ENCODE measurements at regions not wholly inside any gene's neighbourhood (a gene's known extent, or its start where the extent isn't known, plus 50 kb on each side); places are given as distances from the start of the nearest gene placed in this dataset.

DNA sequence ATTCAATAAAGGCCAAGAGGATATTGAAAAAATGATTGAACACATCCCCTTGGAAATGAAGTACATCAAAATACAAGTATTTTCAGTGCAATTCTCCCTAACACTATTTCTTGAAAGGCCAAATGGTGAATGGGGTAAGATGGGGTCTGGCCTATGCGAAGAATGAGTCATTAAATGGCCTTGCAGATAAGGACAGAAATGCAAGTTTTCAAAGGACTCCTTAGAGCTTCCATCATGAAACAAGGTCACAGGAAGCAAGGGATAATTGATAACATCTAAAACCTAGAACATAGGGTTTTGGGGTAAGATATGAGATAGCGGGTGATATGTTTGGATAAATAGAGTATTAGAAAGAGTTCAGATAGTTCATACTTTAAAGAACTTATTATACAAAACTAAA is 109.3 kb upstream of the ABCB5 start:
- Histone ChIP-seq H2AFZ (ENCODE audit: insufficient read depth, low read depth, low read length, poor library complexity, severe bottlenecking) (no peak overlapping the region), H3K4me1 (ENCODE audit: control insufficient read depth in 2 of 2, insufficient read depth in 2 of 2, low read length in 2 of 2) (no peaks in the 10 kb centered on the region), H3K36me3 (replicated peaks in 1 of 2; ENCODE audit: control extremely low read depth in 1 of 2, control insufficient read depth in 1 of 2, extremely low read depth in 1 of 2, insufficient read depth in 2 of 2, low read length in 1 of 2) (no peaks in the 10 kb centered on the region), H4K20me1 (ENCODE audit: control insufficient read depth, insufficient read depth, low read length, poor library complexity, severe bottlenecking) (no peaks in the 10 kb centered on the region), H3K4me3 (ENCODE audit: control extremely low read depth in 1 of 5, extremely low read depth in 1 of 5, insufficient read depth in 1 of 5, low read depth in 2 of 5, low read length in 4 of 5) (no peak overlapping the region), H3K79me2 (ENCODE audit: control insufficient read depth, insufficient read depth, low read length) (no peaks in the 10 kb centered on the region), H3K9ac (ENCODE audit: low read length) (no peak overlapping the region), H3K4me2 (replicated peaks; ENCODE audit: low read depth, low read length, poor library complexity, severe bottlenecking) (no peak overlapping the region), H3K9me3 (ENCODE audit: control extremely low read depth in 1 of 3, control insufficient read depth in 2 of 3, insufficient read depth in 1 of 3, low read length in 2 of 3) (no peaks in the 10 kb centered on the region), H3K27me3 (replicated peaks in 1 of 4; ENCODE audit: control extremely low read depth in 1 of 4, control insufficient read depth in 3 of 4, insufficient read depth in 4 of 4, low read length in 3 of 4) (no peaks in the 10 kb centered on the region), H3K27ac (ENCODE audit: low read length in 2 of 2) (no peak overlapping the region)
- ATAC-seq (ENCODE audit: low read depth): no peak
- no peaks in the 10 kb centered on the region for H3K27me3 Mint-ChIP-seq
- no peaks in the 10 kb centered on the region for H3K9me3 Mint-ChIP-seq (ENCODE audit: insufficient read depth)
- no peaks in the 10 kb centered on the region for H3K4me1 Mint-ChIP-seq
- DNase-seq: no peak
- no peak overlapping the region for H3K4me3 Mint-ChIP-seq
- ChIA-PET CTCF (no interaction called here), POLR2A (interaction anchor here (0.5 kb wide), 1 partner anchor 24 kb away, joined by 7 read pairs; no protein-coding TSS in a partner anchor)
- WGBS (ENCODE audit: insufficient coverage): no CpG with 5 or more reads among the region's 2 CpGs
- intact Hi-C loops (cut with micrococcal nuclease): no loop called here
- TF ChIP-seq EZH2 (IDR thresholded peaks at IDR 0.05; ENCODE audit: borderline replicate concordance, insufficient read depth, low read depth, low read length, poor library complexity, severe bottlenecking): no peak
- TF ChIP-seq, protein P1, sequence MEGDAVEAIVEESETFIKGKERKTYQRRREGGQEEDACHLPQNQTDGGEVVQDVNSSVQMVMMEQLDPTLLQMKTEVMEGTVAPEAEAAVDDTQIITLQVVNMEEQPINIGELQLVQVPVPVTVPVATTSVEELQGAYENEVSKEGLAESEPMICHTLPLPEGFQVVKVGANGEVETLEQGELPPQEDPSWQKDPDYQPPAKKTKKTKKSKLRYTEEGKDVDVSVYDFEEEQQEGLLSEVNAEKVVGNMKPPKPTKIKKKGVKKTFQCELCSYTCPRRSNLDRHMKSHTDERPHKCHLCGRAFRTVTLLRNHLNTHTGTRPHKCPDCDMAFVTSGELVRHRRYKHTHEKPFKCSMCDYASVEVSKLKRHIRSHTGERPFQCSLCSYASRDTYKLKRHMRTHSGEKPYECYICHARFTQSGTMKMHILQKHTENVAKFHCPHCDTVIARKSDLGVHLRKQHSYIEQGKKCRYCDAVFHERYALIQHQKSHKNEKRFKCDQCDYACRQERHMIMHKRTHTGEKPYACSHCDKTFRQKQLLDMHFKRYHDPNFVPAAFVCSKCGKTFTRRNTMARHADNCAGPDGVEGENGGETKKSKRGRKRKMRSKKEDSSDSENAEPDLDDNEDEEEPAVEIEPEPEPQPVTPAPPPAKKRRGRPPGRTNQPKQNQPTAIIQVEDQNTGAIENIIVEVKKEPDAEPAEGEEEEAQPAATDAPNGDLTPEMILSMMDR (IDR thresholded peaks at IDR 0.05): no peak
- H3K27ac Mint-ChIP-seq: no peak overlapping the region

DNA sequence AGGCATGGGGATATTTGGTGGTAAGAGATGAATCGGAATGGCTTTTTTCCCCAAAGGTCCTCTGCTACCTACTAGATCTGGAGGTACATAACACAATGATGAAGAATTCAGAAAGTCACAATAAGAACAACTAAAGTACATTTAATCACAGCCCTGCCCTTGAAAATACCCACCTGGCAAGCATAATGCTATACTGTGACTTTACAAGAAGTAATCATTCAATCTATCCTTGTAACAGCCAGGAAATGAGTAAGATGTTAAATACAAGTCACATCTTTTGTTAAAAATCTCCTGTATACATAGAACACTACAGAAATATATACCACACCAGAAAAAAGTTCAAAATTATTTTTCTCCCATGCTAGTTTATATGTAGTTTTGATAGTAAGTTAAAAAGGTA is 108.3 kb upstream of the ABCB5 start:
- no peak for TF ChIP-seq EZH2 (IDR thresholded peaks at IDR 0.05; ENCODE audit: borderline replicate concordance, insufficient read depth, low read depth, low read length, poor library complexity, severe bottlenecking)
- TF ChIP-seq, protein P1 (IDR thresholded peaks at IDR 0.05): no peak
- no peak overlapping the region for H3K27ac Mint-ChIP-seq
- no peak overlapping the region for H3K4me3 Mint-ChIP-seq
- Histone ChIP-seq H3K27ac (ENCODE audit: low read length in 2 of 2) (no peak overlapping the region), H3K27me3 (replicated peaks in 1 of 4; ENCODE audit: control extremely low read depth in 1 of 4, control insufficient read depth in 3 of 4, insufficient read depth in 4 of 4, low read length in 3 of 4) (no peaks in the 10 kb centered on the region), H4K20me1 (ENCODE audit: control insufficient read depth, insufficient read depth, low read length, poor library complexity, severe bottlenecking) (no peaks in the 10 kb centered on the region), H2AFZ (ENCODE audit: insufficient read depth, low read depth, low read length, poor library complexity, severe bottlenecking) (no peak overlapping the region), H3K9me3 (ENCODE audit: control extremely low read depth in 1 of 3, control insufficient read depth in 2 of 3, insufficient read depth in 1 of 3, low read length in 2 of 3) (no peaks in the 10 kb centered on the region), H3K9ac (ENCODE audit: low read length) (no peak overlapping the region), H3K4me1 (ENCODE audit: control insufficient read depth in 2 of 2, insufficient read depth in 2 of 2, low read length in 2 of 2) (no peaks in the 10 kb centered on the region), H3K4me3 (ENCODE audit: control extremely low read depth in 1 of 5, extremely low read depth in 1 of 5, insufficient read depth in 1 of 5, low read depth in 2 of 5, low read length in 4 of 5) (no peak overlapping the region), H3K79me2 (ENCODE audit: control insufficient read depth, insufficient read depth, low read length) (no peaks in the 10 kb centered on the region), H3K36me3 (replicated peaks in 1 of 2; ENCODE audit: control extremely low read depth in 1 of 2, control insufficient read depth in 1 of 2, extremely low read depth in 1 of 2, insufficient read depth in 2 of 2, low read length in 1 of 2) (no peaks in the 10 kb centered on the region), H3K4me2 (replicated peaks; ENCODE audit: low read depth, low read length, poor library complexity, severe bottlenecking) (no peak overlapping the region)
- CTCF ChIA-PET: no interaction called here
- H3K4me1 Mint-ChIP-seq: no peaks in the 10 kb centered on the region
- DNase-seq (no peak), ATAC-seq (ENCODE audit: low read depth) (no peak)
- POLR2A ChIA-PET: no interaction called here
- intact Hi-C loops (cut with micrococcal nuclease): no loop called here
- no peaks in the 10 kb centered on the region for H3K9me3 Mint-ChIP-seq (ENCODE audit: insufficient read depth)
- WGBS (ENCODE audit: insufficient coverage): no CpG with 5 or more reads among the region's 1 CpG
- H3K27me3 Mint-ChIP-seq: no peaks in the 10 kb centered on the region
